ENCODE measurements at regions not wholly inside any gene's neighbourhood (a gene's known extent, or its start where the extent isn't known, plus 50 kb on each side); places are given as distances from the start of the nearest gene placed in this dataset.

DNA sequence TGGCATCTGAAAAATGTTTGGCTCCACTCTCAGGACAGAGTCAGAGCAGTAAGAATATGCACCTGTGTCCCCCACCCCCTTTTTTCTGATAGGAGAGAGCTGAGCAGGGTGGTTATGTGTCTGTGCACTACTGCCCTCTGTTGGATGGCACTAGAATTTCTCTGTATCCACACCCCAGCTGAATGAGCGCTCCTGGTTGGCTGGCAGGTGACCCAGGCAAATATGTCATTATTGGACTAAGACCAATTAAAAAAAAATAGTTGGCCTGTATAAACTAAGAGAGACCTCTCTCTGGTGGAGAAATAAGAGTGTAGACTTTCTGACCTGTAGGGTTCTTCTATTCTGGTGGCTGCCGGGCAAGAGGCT is 107.0 kb downstream of the PTCSC3 start:
- Histone ChIP-seq H3K27ac (no peak overlapping the region), H3K27me3 (replicated peaks) (no peaks in the 10 kb centered on the region), H3K4me3 (ENCODE audit: low read depth, low read length) (no peak overlapping the region), H3K36me3 (replicated peaks) (no peaks in the 10 kb centered on the region)
- peak; percentile 12 for DNase-seq
- in situ Hi-C loops (cut with HindIII; ENCODE audit: low pct_ligation_motif_present, low sequenced_read_pairs): no loop called here
- TF ChIP-seq, protein P1, sequence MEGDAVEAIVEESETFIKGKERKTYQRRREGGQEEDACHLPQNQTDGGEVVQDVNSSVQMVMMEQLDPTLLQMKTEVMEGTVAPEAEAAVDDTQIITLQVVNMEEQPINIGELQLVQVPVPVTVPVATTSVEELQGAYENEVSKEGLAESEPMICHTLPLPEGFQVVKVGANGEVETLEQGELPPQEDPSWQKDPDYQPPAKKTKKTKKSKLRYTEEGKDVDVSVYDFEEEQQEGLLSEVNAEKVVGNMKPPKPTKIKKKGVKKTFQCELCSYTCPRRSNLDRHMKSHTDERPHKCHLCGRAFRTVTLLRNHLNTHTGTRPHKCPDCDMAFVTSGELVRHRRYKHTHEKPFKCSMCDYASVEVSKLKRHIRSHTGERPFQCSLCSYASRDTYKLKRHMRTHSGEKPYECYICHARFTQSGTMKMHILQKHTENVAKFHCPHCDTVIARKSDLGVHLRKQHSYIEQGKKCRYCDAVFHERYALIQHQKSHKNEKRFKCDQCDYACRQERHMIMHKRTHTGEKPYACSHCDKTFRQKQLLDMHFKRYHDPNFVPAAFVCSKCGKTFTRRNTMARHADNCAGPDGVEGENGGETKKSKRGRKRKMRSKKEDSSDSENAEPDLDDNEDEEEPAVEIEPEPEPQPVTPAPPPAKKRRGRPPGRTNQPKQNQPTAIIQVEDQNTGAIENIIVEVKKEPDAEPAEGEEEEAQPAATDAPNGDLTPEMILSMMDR (IDR thresholded peaks at IDR 0.05; ENCODE audit: low read depth, low read length, missing control alignments): peak; percentile 66

DNA sequence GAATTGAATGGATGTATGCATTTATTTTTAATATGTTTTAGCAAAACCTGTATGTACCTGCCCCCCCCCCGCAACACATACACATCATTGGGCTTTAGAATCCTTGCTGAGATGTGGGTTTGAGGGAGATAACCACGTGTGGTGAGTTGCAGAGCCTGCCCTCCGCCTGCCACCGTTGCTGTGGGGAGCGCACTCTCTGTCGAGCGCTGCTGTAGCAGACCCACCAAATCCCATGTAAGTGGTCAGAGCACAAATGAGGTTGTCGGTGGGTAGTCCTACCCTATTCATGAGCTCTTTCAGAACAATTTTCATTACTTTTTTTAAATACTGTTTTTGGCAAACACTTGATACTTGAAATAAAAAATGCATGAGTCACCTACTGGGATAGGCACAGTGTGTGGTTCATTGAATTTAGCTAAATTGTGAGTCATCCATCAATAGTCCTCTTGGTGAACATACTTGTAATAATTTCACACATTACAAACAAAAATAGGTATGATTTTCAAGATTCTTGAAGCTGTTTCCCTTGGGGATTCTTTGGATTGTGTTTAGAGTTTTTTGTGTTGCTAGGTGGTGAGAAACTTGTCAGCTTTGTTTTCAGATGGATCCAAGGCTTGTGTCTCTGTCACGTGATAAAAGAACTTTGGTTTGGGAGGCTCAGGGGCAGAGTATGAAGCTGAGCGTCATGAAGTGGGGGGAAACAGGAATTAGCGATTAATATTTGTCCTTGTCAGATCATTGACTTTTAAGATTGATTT is 107.6 kb downstream of the PTCSC3 start:
- TF ChIP-seq, protein P1 (IDR thresholded peaks at IDR 0.05; ENCODE audit: low read depth, low read length, missing control alignments): no peak
- DNase-seq: peak; percentile 8
- in situ Hi-C loops (cut with HindIII; ENCODE audit: low pct_ligation_motif_present, low sequenced_read_pairs): no loop called here
- no peaks in the 10 kb centered on the region for H3K27me3 ChIP-seq (replicated peaks)
- H3K4me3 ChIP-seq (ENCODE audit: low read depth, low read length): no peak overlapping the region
- H3K27ac ChIP-seq: no peak overlapping the region
- H3K36me3 ChIP-seq (replicated peaks): no peaks in the 10 kb centered on the region

DNA sequence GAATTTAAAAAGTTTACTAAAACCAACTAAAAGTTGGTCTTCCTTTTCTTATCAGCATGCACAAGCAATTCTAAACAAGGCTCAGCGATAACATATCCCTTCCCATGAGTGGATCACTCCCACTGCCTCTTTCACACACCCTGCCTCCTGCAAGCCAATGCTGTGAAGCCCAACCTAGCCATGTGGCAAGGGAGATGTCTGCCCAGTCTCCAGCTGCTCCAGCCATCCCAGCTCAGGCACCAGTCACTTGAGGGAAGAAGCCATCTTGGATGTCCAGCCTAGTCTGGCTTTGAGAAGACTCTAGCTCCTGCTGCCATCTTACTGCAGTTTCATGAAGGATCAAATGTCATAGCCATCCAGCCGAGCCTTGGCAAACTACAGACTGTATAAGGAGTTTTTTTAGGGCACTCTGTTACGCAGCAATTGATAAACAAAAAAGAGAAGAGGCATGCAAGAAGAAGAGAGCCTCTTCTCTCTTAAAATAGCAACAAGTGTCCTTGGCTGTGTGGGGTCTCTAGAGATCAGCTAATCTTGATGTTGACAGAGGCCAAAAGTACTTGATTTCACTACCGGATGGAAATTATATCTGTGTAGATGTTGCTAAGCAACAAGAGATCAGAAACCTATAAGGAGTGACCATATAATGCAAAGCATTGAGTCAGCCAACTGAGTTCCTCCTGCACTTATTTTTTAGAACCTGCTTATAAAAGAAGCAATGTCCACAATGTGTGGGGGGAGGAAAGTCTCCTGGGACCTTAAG is 108.9 kb downstream of the PTCSC3 start:
- no peak for DNase-seq
- H3K4me3 ChIP-seq (ENCODE audit: low read depth, low read length): no peak overlapping the region
- H3K27me3 ChIP-seq (replicated peaks): no peaks in the 10 kb centered on the region
- no peaks in the 10 kb centered on the region for H3K36me3 ChIP-seq (replicated peaks)
- no peak overlapping the region for H3K27ac ChIP-seq
- in situ Hi-C loops (cut with HindIII; ENCODE audit: low pct_ligation_motif_present, low sequenced_read_pairs): no loop called here
- TF ChIP-seq, protein P1 (IDR thresholded peaks at IDR 0.05; ENCODE audit: low read depth, low read length, missing control alignments): no peak

DNA sequence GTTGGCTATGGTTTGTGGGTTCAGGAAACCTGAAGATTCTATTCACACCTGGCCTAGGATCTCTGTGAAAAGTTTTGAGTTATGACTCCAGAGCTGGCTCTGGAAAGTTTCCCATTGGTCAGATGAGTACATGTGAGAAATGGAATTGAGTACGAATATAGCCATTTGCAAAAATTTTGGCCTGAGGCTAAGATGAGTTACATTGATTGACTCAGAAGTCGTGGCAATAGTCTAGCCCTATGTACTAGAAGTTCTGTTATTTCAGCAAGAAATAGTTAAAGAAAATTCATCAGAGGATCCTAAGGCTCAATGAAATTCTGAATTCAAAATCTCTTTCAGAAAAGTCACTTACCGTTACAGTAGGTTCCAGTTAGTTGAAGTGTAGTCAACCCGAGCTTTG is 109.9 kb downstream of the PTCSC3 start:
- no peak for DNase-seq
- no peak overlapping the region for H3K27ac ChIP-seq
- TF ChIP-seq, protein P1 (IDR thresholded peaks at IDR 0.05; ENCODE audit: low read depth, low read length, missing control alignments): no peak
- no peaks in the 10 kb centered on the region for H3K27me3 ChIP-seq (replicated peaks)
- no peak overlapping the region for H3K4me3 ChIP-seq (ENCODE audit: low read depth, low read length)
- no peaks in the 10 kb centered on the region for H3K36me3 ChIP-seq (replicated peaks)
- in situ Hi-C loops (cut with HindIII; ENCODE audit: low pct_ligation_motif_present, low sequenced_read_pairs): no loop called here

DNA sequence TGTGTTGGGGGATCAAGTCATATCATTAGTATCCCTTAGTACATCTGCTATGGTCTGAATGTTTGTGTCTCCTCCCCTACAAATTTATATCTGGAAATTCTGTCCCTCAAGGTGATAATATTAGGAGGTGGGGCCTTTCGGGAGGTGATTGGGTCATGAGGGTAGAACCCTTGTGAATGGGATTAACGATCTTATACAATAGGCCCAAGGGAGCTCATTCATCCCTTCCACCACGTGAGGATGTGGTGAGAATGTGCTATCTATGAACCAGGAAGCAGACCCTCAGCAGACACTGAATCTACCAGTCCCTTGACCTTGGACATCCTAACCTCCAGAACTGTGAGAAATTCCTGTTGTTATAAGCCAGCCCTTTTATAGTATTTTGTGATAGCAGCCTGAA is 110.7 kb downstream of the PTCSC3 start:
- no peak overlapping the region for H3K27ac ChIP-seq
- no peak for DNase-seq
- H3K4me3 ChIP-seq (ENCODE audit: low read depth, low read length): no peak overlapping the region
- H3K27me3 ChIP-seq (replicated peaks): no peaks in the 10 kb centered on the region
- TF ChIP-seq, protein P1 (IDR thresholded peaks at IDR 0.05; ENCODE audit: low read depth, low read length, missing control alignments): no peak
- in situ Hi-C loops (cut with HindIII; ENCODE audit: low pct_ligation_motif_present, low sequenced_read_pairs): no loop called here
- H3K36me3 ChIP-seq (replicated peaks): no peaks in the 10 kb centered on the region

All from brain microvascular endothelial cell (primary cell).